ENCODE measurements at regions not wholly inside any gene's neighbourhood (a gene's known extent, or its start where the extent isn't known, plus 50 kb on each side); places are given as distances from the start of the nearest gene placed in this dataset.

GRCh38 chr17:71127416-71127815, 958.1 kb downstream of the KCNJ2 start:
- no peaks in the 10 kb centered on the region for H3K4me1 ChIP-seq (ENCODE audit: insufficient read depth)
- DNase-seq, result no peak
- H3K4me3 ChIP-seq, result no peak overlapping the region
- no peaks in the 10 kb centered on the region for H3K27me3 ChIP-seq
- H3K27ac ChIP-seq, result no peak overlapping the region
- TF ChIP-seq POLR2A (IDR thresholded peaks at IDR 0.05) (no peak), CTCF (IDR thresholded peaks at IDR 0.05) (no peak), EP300 (IDR thresholded peaks at IDR 0.05) (no peak)
- intact Hi-C loops (cut with DNase I), result no loop called here
- no peaks in the 10 kb centered on the region for H3K36me3 ChIP-seq
- no peaks in the 10 kb centered on the region for H3K9me3 ChIP-seq
- 42 to 67% (median 46%) methylated on average over 2 of the region's 2 CpGs for WGBS, 3 donors

GRCh38 chr17:71142333-71142732, 973.0 kb downstream of the KCNJ2 start:
- Histone ChIP-seq H3K36me3 (no peaks in the 10 kb centered on the region), H3K4me1 (ENCODE audit: insufficient read depth) (no peaks in the 10 kb centered on the region), H3K27me3 (no peaks in the 10 kb centered on the region), H3K9me3 (no peaks in the 10 kb centered on the region), H3K27ac (no peak overlapping the region), H3K4me3 (no peak overlapping the region)
- WGBS, 3 donors, result 12 to 33% (median 14%) methylated on average over 3 of the region's 3 CpGs
- TF ChIP-seq CTCF (IDR thresholded peaks at IDR 0.05), result no peak
- TF ChIP-seq EP300 (IDR thresholded peaks at IDR 0.05), result no peak
- TF ChIP-seq POLR2A (IDR thresholded peaks at IDR 0.05), result no peak
- intact Hi-C loops (cut with DNase I), result no loop called here
- DNase-seq, result no peak

GRCh38 chr17:71145486-71145885, 975.3 kb upstream of the SOX9 start:
- Histone ChIP-seq H3K4me3 (no peak overlapping the region), H3K9me3 (no peaks in the 10 kb centered on the region), H3K27ac (no peak overlapping the region), H3K27me3 (no peaks in the 10 kb centered on the region), H3K4me1 (ENCODE audit: insufficient read depth) (no peaks in the 10 kb centered on the region), H3K36me3 (no peaks in the 10 kb centered on the region)
- no peak for DNase-seq
- intact Hi-C loops (cut with DNase I), result no loop called here
- 52 to 68% (median 57%) methylated on average over 3 of the region's 3 CpGs for WGBS, 3 donors
- no peak for TF ChIP-seq EP300 (IDR thresholded peaks at IDR 0.05)
- no peak for TF ChIP-seq POLR2A (IDR thresholded peaks at IDR 0.05)
- TF ChIP-seq CTCF (IDR thresholded peaks at IDR 0.05), result no peak

- no peaks in the 10 kb centered on the region for H3K4me1 ChIP-seq (ENCODE audit: insufficient read depth)
- H3K27me3 ChIP-seq, result no peaks in the 10 kb centered on the region
- no peak for DNase-seq
- WGBS, 3 donors, result 54 to 68% (median 66%) methylated on average over 10 of the region's 10 CpGs
- H3K36me3 ChIP-seq, result no peaks in the 10 kb centered on the region
- no peak overlapping the region for H3K27ac ChIP-seq
- no peak overlapping the region for H3K4me3 ChIP-seq
- no peak for TF ChIP-seq POLR2A (IDR thresholded peaks at IDR 0.05)
- TF ChIP-seq EP300 (IDR thresholded peaks at IDR 0.05), result no peak
- TF ChIP-seq CTCF (IDR thresholded peaks at IDR 0.05), result no peak
- intact Hi-C loops (cut with DNase I), result no loop called here
- H3K9me3 ChIP-seq, result no peaks in the 10 kb centered on the region
Observed at GRCh38 chr17:71147906-71148305, 972.9 kb upstream of the SOX9 start.

GRCh38 chr17:71149607-71150006, 971.2 kb upstream of the SOX9 start:
- H3K4me3 ChIP-seq, result no peak overlapping the region
- intact Hi-C loops (cut with DNase I), result no loop called here
- no peak for DNase-seq
- no peaks in the 10 kb centered on the region for H3K9me3 ChIP-seq
- no peak overlapping the region for H3K27ac ChIP-seq
- no peak for TF ChIP-seq POLR2A (IDR thresholded peaks at IDR 0.05)
- TF ChIP-seq EP300 (IDR thresholded peaks at IDR 0.05), result no peak
- no peak for TF ChIP-seq CTCF (IDR thresholded peaks at IDR 0.05)
- no peaks in the 10 kb centered on the region for H3K4me1 ChIP-seq (ENCODE audit: insufficient read depth)
- 72 to 81% (median 80%) methylated on average over 3 of the region's 3 CpGs for WGBS, 3 donors
- no peaks in the 10 kb centered on the region for H3K36me3 ChIP-seq
- H3K27me3 ChIP-seq, result no peaks in the 10 kb centered on the region

Data from ovary (tissue), 7 donors.